ENCODE measurements at regions not wholly inside any gene's neighbourhood (a gene's known extent, or its start where the extent isn't known, plus 50 kb on each side); places are given as distances from the start of the nearest gene placed in this dataset.

- TF ChIP-seq POLR2AphosphoS5 (IDR thresholded peaks at IDR 0.05; ENCODE audit: low read depth, low read length) (no peak), REST (IDR thresholded peaks at IDR 0.05; ENCODE audit: insufficient read depth in 1 of 2, low read depth in 2 of 2, low read length in 2 of 2) (no peak)
Measured at GRCh38 chr10:44245601-44245938, 139.3 kb downstream of the CXCL12 start.
